NCI-H82 treated with DMSO at 0.1 percent for 48 hours (cell line): ENCODE measurements at regions not wholly inside any gene's neighbourhood (a gene's known extent, or its start where the extent isn't known, plus 50 kb on each side); places are given as distances from the start of the nearest gene placed in this dataset.
"Not testable (repeated sequence)": the region's sequence is repeated elsewhere in the genome, so short reads cannot be mapped to it uniquely, and the experiment has no call there.

Source experiments
- DNase-seq: peaks from one replicate; lab custom pipeline; 2025; ENCODE audit not compliant: unreplicated experiment; lab: John Stamatoyannopoulos, UW

GRCh38 chr3:6367171-6367570 is 493.7 kb upstream of the GRM7 start:
- DNase-seq, result no peak

- DNase-seq, result no peak
These were observed 468.8 kb upstream of the GRM7 start for GRCh38 chr3:6392123-6392522.

- DNase-seq, result no peak
These were observed 466.0 kb upstream of the GRM7 start for GRCh38 chr3:6394944-6395343.

GRCh38 chr3:6396631-6397030 is 464.3 kb upstream of the GRM7 start:
- DNase-seq, result no peak

- not testable (repeated sequence) for DNase-seq
These were observed 458.2 kb upstream of the GRM7 start for GRCh38 chr3:6402666-6403065.

GRCh38 chr3:6406923-6407322 is 454.0 kb upstream of the GRM7 start:
- DNase-seq, result not testable (repeated sequence)

- no peak for DNase-seq
These were observed 444.8 kb upstream of the GRM7 start for GRCh38 chr3:6416049-6416661.

- no peak for DNase-seq
These were observed 443.7 kb upstream of the GRM7 start for GRCh38 chr3:6417174-6417573.

GRCh38 chr3:6418485-6418884 is 442.4 kb upstream of the GRM7 start:
- DNase-seq, result no peak

- DNase-seq, result no peak
These were observed 439.1 kb upstream of the GRM7 start for GRCh38 chr3:6421666-6422445.

GRCh38 chr3:6425289-6425820 is 435.6 kb upstream of the GRM7 start:
- DNase-seq, result no peak

GRCh38 chr3:6428276-6428675 is 432.6 kb upstream of the GRM7 start:
- not testable (repeated sequence) for DNase-seq

GRCh38 chr3:6435951-6436350 is 425.0 kb upstream of the GRM7 start:
- DNase-seq, result no peak

- no peak for DNase-seq
These were observed 423.3 kb upstream of the GRM7 start for GRCh38 chr3:6437631-6438030.

- DNase-seq, result no peak
These were observed 422.9 kb upstream of the GRM7 start for GRCh38 chr3:6438031-6438430.

GRCh38 chr3:6439226-6439625 is 421.7 kb upstream of the GRM7 start:
- DNase-seq, result no peak

GRCh38 chr3:6439824-6440223 is 421.1 kb upstream of the GRM7 start:
- DNase-seq, result no peak

- DNase-seq, result no peak
These were observed 415.8 kb upstream of the GRM7 start for GRCh38 chr3:6444888-6445658.

- no peak for DNase-seq
These were observed 413.6 kb upstream of the GRM7 start for GRCh38 chr3:6447166-6447801.

- no peak for DNase-seq
These were observed 412.9 kb upstream of the GRM7 start for GRCh38 chr3:6448011-6448410.

GRCh38 chr3:6449099-6449498 is 411.8 kb upstream of the GRM7 start:
- no peak for DNase-seq
